Gastroesophageal sphincter (tissue), 4 donors: ENCODE measurements at regions not wholly inside any gene's neighbourhood (a gene's known extent, or its start where the extent isn't known, plus 50 kb on each side); places are given as distances from the start of the nearest gene placed in this dataset.
A peak's percentile ranks its signal among the peaks of the same experiment; 100 is the strongest.

ENCODE experiments used
- ATAC-seq: fragments of 150-250 bp; one replicate; pipeline ENCODE4 v1.9.1; 2016; ENCODE audit warnings: mild to moderate bottlenecking, moderate library complexity
- H3K27ac ChIP-seq, 4 donors: fragments of 200-600 bp; sonication (generic) in 3 of 4; 1 replicate in 3 of 4; 2 replicates in 1 of 4; pipeline ENCODE4 v1.5.1; 2016 to 2019
- H3K27me3 ChIP-seq: fragments of 200-600 bp; sonication (generic); one replicate; pipeline ENCODE4 v1.5.1; 2019
- H3K36me3 ChIP-seq, 2 donors: fragments of 200-600 bp; sonication (generic); one replicate each; pipeline ENCODE4 v1.5.1; 2019; ENCODE audit warnings: control low read depth in 1 of 2
- H3K4me1 ChIP-seq, 3 donors: fragments of 200-600 bp; sonication (generic); 1 replicate in 2 of 3; 2 replicates in 1 of 3; pipeline ENCODE4 v1.5.1; 2016 to 2019; ENCODE audit warnings: control low read depth in 2 of 3
- H3K4me3 ChIP-seq, 2 donors: fragments of 200-600 bp; sonication (generic); one replicate each; pipeline ENCODE4 v1.5.1; 2019; ENCODE audit warnings: mild to moderate bottlenecking in 1 of 2, moderate library complexity in 1 of 2
- H3K9me3 ChIP-seq, 3 donors: fragments of 200-600 bp; sonication (generic); one replicate each; pipeline ENCODE4 v1.5.1; 2017 to 2019; ENCODE audit warnings: control low read depth in 2 of 3
- CTCF ChIP-seq, 4 experiments: fragments of 200-600 bp in 2 of 4; fragments of 450-650 bp in 2 of 4; sonication (generic) in 1 of 4; IDR thresholded peaks; one replicate each; pipeline ENCODE4 v1.5.1; 2017 to 2019; ENCODE audit warnings: antibody characterized with exemption in 4 of 4, mild to moderate bottlenecking in 2 of 4, moderate library complexity in 2 of 4
- EP300 ChIP-seq: sonication (generic); formaldehyde crosslinking; IDR thresholded peaks from one replicate; pipeline ENCODE4 v1.6.1; 2017; ENCODE audit warnings: antibody characterized with exemption, mild to moderate bottlenecking
- POLR2A ChIP-seq, 2 donors: fragments of 450-650 bp; IDR thresholded peaks; one replicate each; pipeline ENCODE4 v1.6.1; 2017; ENCODE audit warnings: antibody characterized with exemption in 2 of 2, mild to moderate bottlenecking in 2 of 2, moderate library complexity in 1 of 2
- POLR2AphosphoS5 ChIP-seq: sonication (generic); formaldehyde crosslinking; IDR thresholded peaks from one replicate; pipeline ENCODE4 v1.6.1; 2017; ENCODE audit warnings: antibody characterized with exemption
- WGBS, 2 donors: methylation state at CpG; one replicate each; pipeline ENCODE4 v1.1.5; 2018; ENCODE audit warnings: low coverage in 1 of 2; 5-methylcytosine and 5-hydroxymethylcytosine counted together

- Histone ChIP-seq H3K36me3 (no peaks in the 10 kb centered on the region), H3K27ac (no peak overlapping the region), H3K4me1 (no peaks in the 10 kb centered on the region), H3K4me3 (no peak overlapping the region), H3K27me3 (no peaks in the 10 kb centered on the region), H3K9me3 (no peaks in the 10 kb centered on the region)
- ATAC-seq, result no peak
- 74 to 96% methylated on average over 3 of the region's 3 CpGs for WGBS, 2 donors
- TF ChIP-seq POLR2AphosphoS5, result no peak
- TF ChIP-seq EP300, result no peak
- no peak for TF ChIP-seq POLR2A (IDR thresholded peaks at IDR 0.05)
- TF ChIP-seq CTCF (IDR thresholded peaks at IDR 0.05), result no peak
These were observed 211.6 kb downstream of the TMEM167A start for GRCh38 chr5:82865625-82866024.

- Histone ChIP-seq H3K9me3 (no peaks in the 10 kb centered on the region), H3K4me1 (peaks cover 0 to 15% (median 0%) of the 10 kb centered on the region in 3 donors), H3K36me3 (no peaks in the 10 kb centered on the region), H3K27me3 (no peaks in the 10 kb centered on the region), H3K4me3 (no peak overlapping the region), H3K27ac (no peak overlapping the region)
- ATAC-seq, result no peak
- 46 to 60% methylated on average over 1 to 3 of the region's 3 CpGs for WGBS, 2 donors
- TF ChIP-seq EP300 (no peak), POLR2AphosphoS5 (no peak), CTCF (IDR thresholded peaks at IDR 0.05) (no peak), POLR2A (IDR thresholded peaks at IDR 0.05) (no peak)
These were observed 213.9 kb downstream of the TMEM167A start for GRCh38 chr5:82863266-82863665.

GRCh38 chr5:82862711-82863110 is 214.5 kb downstream of the TMEM167A start:
- Histone ChIP-seq H3K4me1 (peaks cover 0 to 15% (median 0%) of the 10 kb centered on the region in 3 donors), H3K27me3 (no peaks in the 10 kb centered on the region), H3K4me3 (no peak overlapping the region), H3K36me3 (no peaks in the 10 kb centered on the region), H3K27ac (no peak overlapping the region), H3K9me3 (no peaks in the 10 kb centered on the region)
- TF ChIP-seq CTCF (IDR thresholded peaks at IDR 0.05), result no peak
- TF ChIP-seq POLR2A (IDR thresholded peaks at IDR 0.05), result no peak
- WGBS, 2 donors, result 43 to 62% methylated on average over 3 to 4 of the region's 4 CpGs
- no peak for ATAC-seq

- H3K36me3 ChIP-seq, result no peaks in the 10 kb centered on the region
- no peak for ATAC-seq
- H3K9me3 ChIP-seq, result no peaks in the 10 kb centered on the region
- 89 to 92% methylated on average over 4 of the region's 4 CpGs for WGBS, 2 donors
- no peak overlapping the region for H3K27ac ChIP-seq
- no peak overlapping the region for H3K4me3 ChIP-seq
- peaks cover 0 to 15% (median 0%) of the 10 kb centered on the region in 3 donors for H3K4me1 ChIP-seq
- no peaks in the 10 kb centered on the region for H3K27me3 ChIP-seq
- TF ChIP-seq POLR2AphosphoS5 (no peak), CTCF (IDR thresholded peaks at IDR 0.05) (no peak), POLR2A (IDR thresholded peaks at IDR 0.05) (no peak), EP300 (no peak)
These were observed 214.9 kb downstream of the TMEM167A start for GRCh38 chr5:82862261-82862660.

- Histone ChIP-seq H3K9me3 (no peaks in the 10 kb centered on the region), H3K4me1 (peaks cover 0 to 15% (median 0%) of the 10 kb centered on the region in 3 donors), H3K4me3 (no peak overlapping the region), H3K27me3 (no peaks in the 10 kb centered on the region), H3K36me3 (no peaks in the 10 kb centered on the region), H3K27ac (no peak overlapping the region)
- 93 to 96% methylated on average over 4 of the region's 4 CpGs for WGBS, 2 donors
- no peak for TF ChIP-seq POLR2A (IDR thresholded peaks at IDR 0.05)
- peak; percentile 12 for TF ChIP-seq POLR2AphosphoS5
- ATAC-seq, result no peak
These were observed 215.5 kb downstream of the TMEM167A start for GRCh38 chr5:82861701-82862100.
